HG03097 (cell line): ENCODE measurements at regions not wholly inside any gene's neighbourhood (a gene's known extent, or its start where the extent isn't known, plus 50 kb on each side); places are given as distances from the start of the nearest gene placed in this dataset.

Experiments
- ATAC-seq: cut with Tn5 transposase; IDR thresholded peaks from one replicate; pipeline ENCODE4 v1.9.1; 2021; ENCODE audit not compliant: unreplicated experiment, low FRiP score

DNA sequence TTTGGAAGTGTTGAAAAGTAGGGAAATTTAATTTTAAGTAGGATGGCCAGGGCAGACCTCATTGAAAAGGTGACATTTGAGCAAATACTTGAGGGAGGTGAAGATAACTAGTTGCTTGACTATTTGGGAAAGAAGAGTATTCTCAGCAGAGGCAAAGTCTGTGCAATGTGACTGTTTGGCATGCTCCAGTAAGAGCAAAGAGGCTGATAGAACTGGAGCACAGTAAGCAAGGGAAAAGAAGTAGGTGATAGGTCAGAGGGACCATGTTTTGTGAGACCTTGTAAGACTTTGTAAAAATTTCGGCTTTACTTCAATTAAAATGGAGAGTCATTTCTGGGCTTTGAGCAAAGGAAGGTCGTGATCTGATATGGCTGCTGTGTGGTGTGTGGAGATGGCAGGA lies 335.8 kb downstream of the ZIC1 start:
- no peak for ATAC-seq

DNA sequence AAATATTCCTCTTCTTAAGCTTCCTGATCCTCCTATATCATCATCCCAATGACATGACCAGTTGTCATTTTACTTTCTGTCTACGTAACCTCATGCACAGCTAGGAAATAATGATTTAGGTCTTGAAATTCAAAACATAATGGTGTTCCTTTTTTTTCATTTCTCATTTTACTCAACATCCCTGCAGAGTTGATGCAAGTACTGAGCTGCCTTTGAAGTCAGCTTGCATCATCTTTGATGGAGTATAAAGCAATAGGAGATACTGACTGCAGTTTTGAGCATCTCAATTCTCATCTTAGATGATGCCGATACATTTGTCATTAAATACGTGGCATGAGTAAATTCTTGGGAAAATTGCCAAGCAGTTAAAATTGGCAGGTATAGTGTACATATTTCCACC lies 346.1 kb downstream of the ZIC1 start:
- ATAC-seq = no peak

DNA sequence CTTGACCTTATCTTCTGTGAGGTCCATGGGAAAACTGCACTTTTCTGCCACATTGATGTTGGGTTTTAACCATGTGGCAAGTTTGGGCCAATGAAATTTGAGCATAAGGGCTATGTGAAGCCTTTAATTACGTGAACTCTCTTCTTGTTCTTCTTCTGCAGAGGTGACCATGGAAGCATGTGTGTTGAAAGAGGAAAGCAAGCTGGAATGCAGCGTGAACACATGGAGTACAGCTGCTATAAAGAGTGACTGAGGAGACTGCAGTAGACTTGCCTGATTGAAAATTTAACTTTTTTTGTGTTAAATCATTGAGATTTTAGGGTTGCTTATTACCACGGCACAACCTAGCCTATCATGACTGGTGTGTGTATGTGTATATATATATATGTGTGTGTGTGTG lies 347.3 kb downstream of the ZIC1 start:
- no peak for ATAC-seq

DNA sequence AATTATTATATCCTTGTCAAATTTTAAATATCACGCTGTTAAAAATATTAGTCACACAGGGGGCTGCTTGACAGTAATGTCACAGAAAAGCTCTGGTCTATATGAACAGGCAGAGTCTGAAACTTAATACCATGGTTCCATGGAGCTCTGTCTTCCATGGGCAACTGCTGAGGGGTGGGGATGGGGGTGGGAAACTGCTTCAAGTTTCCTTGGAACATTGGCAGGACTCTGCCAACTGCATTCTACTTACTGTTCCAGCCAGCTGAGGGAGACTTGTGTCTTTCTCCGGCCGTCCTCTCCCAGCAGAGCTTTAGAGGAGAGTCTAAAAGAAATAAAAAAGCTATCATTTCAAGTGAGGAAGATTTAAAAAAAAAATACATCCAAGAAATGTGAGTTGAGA lies 348.7 kb downstream of the ZIC1 start:
- no peak for ATAC-seq

DNA sequence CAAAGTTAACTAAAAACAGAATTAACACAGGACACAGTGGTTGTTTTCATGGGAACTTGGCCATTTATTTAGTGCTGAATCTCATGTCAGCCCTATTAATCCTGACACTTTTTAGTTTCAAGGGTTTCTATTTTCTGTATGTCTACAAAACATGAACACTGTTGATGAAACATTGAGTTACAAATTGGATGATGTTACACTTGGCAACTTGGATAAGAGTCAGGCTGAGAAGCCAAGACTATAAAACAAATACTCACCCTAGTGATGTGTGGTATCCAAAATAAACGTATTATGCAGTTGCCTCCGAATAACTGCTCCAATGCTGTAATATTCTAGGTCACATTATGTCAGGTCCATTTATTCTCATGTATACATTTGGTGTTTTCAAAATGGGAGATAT lies 349.6 kb downstream of the ZIC1 start:
- ATAC-seq = no peak

DNA sequence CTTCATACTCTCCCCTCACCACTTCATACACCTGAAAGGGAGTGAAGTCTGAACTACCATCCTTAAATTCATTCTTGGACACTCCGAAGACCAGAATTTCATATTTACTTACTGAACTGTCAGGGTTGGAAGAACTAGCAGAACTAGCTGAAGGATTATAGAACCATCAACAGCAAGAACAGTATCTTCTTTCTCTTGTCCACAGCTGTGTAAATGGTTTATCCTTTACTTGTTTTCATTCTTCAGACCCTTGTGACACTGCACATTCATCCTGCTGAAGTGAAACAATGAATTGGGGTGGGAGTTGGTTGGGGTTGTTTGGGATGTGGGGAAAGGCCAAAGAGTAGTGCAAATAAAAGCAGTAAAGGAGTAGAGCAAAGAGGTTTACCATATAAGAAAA lies 350.9 kb downstream of the ZIC1 start:
- no peak for ATAC-seq

DNA sequence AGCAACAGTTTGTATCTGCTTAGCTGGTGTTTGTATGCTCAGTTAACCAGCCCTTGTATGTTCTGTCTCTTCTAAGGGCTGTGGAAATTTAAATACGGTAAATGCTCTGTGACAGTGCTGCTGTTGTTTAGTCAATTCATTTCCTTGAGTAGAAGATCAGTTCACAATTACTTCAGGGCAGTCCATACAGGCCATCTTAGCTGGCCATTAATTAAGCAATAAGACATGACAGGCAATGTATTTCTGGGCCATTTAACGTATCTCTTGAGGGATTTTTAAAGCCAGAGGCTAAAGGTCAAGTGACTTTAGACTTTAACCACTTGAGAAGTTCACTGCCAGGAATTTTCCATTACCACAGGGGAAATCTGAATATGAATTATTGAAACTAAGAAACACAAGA lies 351.8 kb downstream of the ZIC1 start:
- no peak for ATAC-seq

DNA sequence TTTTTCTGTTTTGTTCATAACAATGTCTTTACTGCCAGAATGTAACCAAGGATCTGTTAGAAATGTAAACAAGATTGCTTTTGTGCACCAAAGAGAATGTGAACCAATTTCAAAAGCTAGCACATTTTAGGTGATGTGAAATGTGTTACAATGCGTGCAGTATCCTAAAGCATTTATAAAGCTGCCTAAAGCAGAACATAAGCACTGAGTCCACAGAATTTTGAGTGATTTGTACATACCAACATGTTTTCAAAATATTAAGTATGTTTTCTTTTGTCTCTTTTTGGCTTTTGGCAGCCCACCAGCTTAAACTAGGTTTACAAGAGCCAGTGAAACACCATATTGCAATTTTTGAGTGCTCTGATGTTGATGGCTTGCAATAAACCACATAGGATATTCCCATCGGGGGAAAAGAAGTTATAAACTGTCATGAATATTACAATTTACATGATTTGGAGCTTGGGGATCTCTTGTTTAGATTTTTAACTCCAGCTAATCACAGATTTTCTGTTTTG lies 364.0 kb downstream of the ZIC1 start:
- ATAC-seq = no peak

DNA sequence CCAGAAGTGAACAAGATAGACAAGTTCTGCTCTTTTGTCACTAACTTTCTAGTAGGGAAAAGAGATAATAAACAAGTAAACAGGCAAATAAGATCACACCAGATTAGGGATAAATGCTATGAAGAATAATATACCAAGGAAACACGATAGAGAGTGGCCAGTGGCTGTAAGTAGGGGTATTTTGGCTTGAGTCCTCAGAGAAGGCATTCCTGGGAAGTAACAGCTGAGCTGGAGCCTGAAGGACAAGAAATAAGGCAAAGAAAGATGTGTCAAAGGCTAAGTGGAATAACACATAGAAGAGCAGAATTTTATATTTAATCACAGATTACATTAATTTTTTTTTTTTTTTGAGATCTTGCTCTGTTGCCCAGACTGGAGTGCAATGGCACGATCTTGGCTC lies 366.2 kb downstream of the ZIC1 start:
- no peak for ATAC-seq

DNA sequence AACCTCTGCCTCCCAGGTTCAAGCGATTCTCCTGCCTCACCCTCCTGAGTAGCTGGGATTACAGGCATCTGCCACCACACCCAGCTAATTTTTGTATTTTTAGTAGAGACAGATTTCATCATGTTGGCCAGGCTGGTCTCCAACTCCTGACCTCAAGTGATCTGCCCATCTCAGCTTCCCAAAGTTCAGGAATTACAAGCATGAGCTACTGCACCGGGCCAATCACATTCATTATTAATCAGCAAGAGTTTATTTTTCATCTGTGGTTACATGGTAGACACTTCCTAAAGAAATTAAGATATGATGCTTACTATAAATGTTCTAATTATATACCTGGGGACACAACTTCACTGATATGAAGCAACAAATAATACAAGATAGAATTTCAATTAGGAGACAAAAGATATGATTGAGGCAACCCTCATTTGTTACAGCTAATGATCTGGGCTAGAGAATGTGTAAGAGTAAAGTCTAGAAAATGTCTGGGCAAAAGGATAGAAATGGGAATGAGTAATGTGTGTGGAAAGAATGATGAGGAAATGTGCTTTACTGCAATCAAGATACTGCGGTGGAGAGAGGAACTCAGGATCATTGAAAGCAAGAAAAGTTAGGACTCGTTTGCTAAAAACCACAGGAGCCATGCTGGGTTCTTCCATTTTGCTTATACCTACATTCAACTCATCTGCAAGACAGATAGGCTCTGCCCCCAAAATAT lies 366.8 kb downstream of the ZIC1 start:
- no peak for ATAC-seq

DNA sequence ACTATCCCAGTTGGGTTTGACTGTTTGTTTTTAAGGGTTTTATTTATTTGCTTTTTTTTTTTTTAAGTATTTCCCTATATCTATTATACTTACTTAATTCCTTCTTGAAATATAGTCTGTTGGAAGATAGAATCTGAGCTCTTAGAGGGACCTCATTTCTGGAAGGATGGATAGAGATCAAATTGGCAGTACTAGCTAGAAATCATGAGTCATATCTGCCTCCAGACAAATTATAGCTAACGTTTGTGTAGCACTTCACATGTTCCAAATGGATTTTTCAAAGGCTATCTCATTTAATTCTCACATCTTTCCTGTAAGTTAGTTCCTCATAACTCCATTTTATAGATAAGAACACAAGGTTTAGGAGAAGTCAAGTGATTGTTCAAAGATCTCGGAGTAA lies 384.7 kb downstream of the ZIC1 start:
- no peak for ATAC-seq

DNA sequence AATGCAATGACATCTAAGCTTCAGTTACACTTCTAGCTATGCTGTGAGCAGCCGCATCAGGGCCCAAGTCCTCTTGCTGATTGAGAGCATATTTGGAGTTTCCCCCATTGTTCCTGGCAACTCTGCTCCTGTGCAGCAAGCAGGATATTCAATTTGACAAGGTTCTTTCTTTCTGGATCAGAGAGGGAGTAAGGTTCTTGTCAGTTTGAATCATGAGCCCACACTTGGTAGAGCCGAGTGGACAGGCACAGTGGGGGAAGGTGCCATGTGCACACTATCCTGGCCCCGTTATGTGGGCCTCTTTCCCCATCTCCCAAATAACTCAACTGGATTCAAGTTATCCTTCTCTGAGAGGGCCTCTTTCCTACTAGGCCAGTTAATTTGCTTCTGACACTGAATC lies 385.4 kb downstream of the ZIC1 start:
- no peak for ATAC-seq

DNA sequence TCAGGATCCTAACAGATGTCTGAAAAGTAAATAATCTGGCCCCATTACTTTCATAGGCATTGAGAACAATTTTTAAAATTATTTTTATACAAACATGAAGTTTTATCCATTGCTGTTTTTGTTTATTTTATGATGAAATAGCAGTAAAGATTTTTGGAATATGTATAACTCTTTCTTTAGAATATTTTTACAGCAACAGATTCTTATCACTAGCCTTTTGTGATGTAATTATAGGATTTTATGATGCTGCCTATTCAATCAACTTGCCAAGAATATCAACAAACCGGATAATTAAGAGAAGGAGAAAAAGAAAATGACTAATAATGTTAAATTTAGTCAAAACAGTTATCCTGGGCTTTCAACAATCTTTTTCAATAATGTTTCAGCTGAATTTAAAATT lies 386.3 kb downstream of the ZIC1 start:
- ATAC-seq = no peak

DNA sequence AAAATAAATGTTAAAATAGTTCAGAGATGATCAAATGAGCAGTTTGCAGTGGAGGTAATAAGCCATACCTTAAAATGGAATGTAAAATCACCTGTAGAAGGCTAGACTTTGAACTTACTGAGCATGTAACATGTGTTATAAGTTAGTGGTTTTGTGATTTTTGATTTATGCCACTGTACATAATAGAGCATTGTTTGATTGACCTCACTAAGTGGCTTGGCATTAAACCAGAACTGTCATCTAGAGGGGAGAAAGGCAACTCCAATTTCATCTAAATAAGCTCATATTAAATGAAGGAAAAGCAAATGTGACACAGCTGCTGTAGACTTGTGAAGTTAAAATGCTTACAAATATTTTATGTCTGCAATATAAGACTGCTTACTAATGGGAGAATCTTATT lies 387.9 kb downstream of the ZIC1 start:
- ATAC-seq = no peak

DNA sequence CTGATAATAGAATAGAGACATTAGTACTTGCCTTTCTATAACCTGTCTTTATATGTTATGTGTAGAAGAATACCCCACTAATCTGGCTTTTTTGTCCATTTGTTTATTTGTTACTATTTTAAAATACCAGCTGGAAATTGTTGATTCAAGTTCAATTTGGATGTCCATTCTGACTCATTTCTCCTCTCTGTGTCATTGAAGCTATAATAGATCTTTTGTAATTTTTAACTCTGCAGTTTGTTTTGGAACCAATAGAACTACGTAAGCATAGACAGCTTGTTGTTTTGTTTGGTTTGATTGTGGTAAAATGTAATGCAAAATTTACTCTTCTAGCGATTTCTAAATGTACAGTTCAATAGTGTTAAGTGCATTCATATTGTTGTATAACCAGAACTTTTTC lies 390.4 kb downstream of the ZIC1 start:
- no peak for ATAC-seq

DNA sequence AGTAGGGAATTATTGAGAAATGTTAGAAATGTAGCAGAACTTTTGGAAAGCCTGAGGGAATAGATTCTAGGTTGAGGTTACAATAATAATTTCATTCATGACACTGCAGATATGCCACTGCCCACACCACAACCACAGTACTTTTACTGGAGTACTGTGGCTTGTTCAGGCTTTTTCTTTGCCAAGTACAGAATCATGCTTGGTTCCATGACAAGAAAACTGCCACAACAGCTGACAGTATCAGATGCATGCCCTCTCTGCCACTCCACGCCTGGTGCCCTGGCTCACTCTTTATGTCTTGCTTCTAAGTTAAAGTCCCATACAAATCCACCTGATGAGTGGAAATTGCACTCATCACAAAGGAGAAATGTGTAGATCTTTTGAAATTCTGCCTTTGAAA lies 398.6 kb downstream of the ZIC1 start:
- no peak for ATAC-seq

DNA sequence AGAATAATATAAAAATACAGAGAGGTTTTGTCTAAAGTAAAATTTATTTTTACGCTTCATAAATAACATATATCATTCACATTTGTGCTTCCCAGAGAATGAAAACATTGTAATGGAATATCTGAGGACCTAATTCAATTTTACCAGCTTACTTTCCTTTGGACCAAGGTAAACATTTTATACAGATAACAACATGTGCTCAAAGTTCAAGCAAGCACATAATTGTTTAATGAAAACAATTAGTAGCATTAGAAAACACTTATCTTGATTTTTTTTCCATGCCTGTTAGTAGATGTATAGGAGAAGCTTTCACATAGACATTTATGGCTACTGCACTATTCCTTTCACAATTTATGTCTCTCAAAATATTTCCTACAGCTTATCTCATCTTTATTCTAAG lies 400.0 kb downstream of the ZIC1 start:
- ATAC-seq = no peak

DNA sequence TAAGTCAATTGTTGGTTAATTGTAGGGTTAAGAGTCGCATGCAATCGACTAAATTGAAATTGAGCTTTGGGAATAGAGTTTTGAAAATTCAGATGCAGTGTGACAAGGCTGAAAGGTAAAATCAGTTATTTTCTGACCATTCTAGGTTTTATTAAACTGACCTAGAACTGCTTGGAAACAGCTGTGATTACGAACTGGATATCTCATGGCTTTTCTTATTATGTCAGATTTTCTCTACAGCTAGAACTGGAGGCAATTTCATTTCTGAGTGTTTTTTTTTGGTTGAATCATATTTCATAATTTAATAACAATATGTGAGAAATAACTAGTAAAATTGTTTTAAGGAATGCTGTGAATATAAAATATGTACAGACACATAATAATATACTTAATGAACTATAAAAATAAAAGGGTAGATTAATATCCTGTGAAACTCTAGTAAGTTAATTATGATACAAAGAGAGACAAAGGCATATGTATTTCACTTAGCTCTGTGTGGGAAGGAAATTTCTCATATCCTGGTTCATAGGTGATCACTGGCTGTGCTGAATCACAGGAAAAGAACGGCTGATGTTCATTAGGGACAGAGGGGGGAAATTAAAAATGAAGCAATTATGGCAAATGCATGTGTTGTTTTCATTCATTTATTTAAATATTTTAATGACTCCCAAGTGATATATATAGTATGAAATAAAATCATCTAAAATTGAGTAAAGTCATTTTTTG lies 403.2 kb downstream of the ZIC1 start:
- ATAC-seq = no peak

DNA sequence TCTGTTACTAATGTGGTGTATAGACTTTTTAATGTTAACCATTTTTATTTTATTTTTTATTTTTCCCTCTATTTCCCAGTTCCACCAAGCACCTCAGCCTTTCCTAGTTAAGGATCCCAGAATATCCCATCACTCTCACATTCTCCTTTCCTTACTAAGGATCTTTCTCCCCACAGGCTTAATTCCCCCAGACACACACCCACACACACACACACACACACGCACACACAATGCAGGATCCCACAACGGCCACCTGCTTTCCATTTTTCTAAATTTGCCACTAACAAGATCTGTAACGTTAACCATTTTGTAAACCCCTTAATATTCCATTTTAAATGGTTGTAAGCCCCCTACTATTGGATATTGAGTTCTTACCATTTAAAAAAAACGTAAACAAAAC lies 404.1 kb downstream of the ZIC1 start:
- ATAC-seq = no peak

DNA sequence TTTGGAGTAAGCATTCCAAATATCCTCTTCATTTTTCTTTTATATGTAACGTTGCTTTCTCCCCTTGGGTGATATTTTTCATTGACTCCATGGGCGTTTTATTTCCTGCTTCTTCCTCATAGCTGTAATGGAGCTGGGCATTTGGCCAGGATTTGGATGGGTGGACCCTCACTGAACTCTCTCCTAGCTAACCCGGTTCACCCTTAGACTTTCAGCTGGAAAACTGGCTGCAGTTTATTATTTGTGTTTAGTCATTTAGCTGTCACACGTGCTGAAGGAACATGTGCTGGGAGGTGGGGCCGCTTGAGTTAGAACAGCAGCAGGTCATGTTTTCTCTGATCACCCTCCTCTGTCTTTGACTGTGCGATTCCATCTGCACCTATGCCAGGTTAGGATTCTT lies 407.6 kb downstream of the ZIC1 start:
- no peak for ATAC-seq

DNA sequence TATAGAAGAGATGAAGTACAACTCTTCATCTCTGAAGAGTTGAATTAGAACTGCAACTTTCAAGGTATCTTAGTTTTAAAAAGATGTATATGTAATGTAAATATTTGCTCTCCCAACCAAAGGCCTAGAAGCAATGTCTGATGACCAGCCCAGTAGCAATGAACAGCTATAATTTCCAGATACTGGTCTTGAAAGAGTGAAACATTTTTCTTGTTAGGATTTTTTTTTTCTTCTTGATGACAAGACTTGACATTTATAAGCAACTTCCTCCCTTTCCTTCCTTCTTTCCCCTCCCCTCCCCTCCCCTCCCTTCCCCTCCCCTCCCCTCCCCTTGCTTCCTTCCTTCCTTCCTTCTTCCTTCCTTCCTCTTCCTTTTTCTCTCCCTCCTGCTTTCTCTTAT lies 423.4 kb downstream of the ZIC1 start:
- ATAC-seq = no peak

DNA sequence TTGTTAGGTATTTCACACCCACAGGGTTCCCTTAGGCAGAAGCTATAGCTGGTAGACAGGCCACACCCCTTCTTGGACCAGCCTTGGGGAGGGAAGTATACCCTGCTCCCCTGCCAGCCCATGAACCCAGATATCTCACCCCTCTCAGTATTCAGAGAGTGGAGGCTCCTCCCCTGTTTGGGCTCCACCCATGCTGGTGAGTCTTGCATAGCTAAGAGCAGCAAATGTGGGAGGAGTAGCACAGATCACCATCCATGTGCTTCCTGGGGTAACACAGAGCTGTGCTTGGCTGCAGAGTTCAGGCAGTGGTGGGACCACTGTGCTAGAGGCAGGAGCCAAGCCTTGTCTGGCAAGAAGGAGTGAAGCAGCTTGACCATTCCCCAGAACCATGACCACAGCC lies 427.2 kb downstream of the ZIC1 start:
- no peak for ATAC-seq
